ENCODE measurements at regions not wholly inside any gene's neighbourhood (a gene's known extent, or its start where the extent isn't known, plus 50 kb on each side); places are given as distances from the start of the nearest gene placed in this dataset.

GRCh38 chr5:97363577-97363976, 180.5 kb upstream of the RIOK2 start:
- ChIA-PET POLR2A (ENCODE audit: unreplicated experiment) (no interaction called here), CTCF (no interaction called here)
- no peak overlapping the region for H4K91ac ChIP-seq (ENCODE audit: insufficient read depth, low read depth, low read length)
- ATAC-seq (ENCODE audit: low read depth), result no peak
- H3K56ac ChIP-seq (ENCODE audit: extremely low read depth, insufficient read depth, low read length), result no peak overlapping the region
- no peak overlapping the region for H4K5ac ChIP-seq (ENCODE audit: low read depth, low read length)
- no peak overlapping the region for H3K4ac ChIP-seq (ENCODE audit: low read depth, low read length)
- H3K4me3 ChIP-seq (ENCODE audit: insufficient read depth, low read depth, low read length), result no peak overlapping the region
- H2AK5ac ChIP-seq (ENCODE audit: low read depth, low read length), result no peak overlapping the region
- no peaks in the 10 kb centered on the region for H3K79me1 ChIP-seq (ENCODE audit: low read depth in 1 of 2, low read length in 2 of 2)
- no peak overlapping the region for H2BK20ac ChIP-seq (ENCODE audit: low read depth, low read length)
- no peaks in the 10 kb centered on the region for H3K9me1 ChIP-seq (ENCODE audit: insufficient read depth, low read length)
- no peaks in the 10 kb centered on the region for H3K36me3 ChIP-seq (ENCODE audit: control insufficient read depth, insufficient read depth, low read length)
- H3K23ac ChIP-seq (ENCODE audit: low read depth, low read length), result no peak overlapping the region
- no peaks in the 10 kb centered on the region; the same call in 1 of the 2 replicates for H3K27me3 ChIP-seq (ENCODE audit: control insufficient read depth, insufficient read depth, low read length)
- no CpG with 5 or more reads among the region's 3 CpGs for WGBS, 2 experiments (ENCODE audit: extremely low coverage in 2 of 2, insufficient read length in 1 of 2)
- no peak overlapping the region for H4K8ac ChIP-seq (ENCODE audit: low read depth in 2 of 2, low read length in 2 of 2)
- no peak overlapping the region for H3K27ac ChIP-seq (ENCODE audit: insufficient read depth, low read length)
- no peaks in the 10 kb centered on the region for H4K20me1 ChIP-seq (ENCODE audit: insufficient read depth, low read length)
- dilution Hi-C loops (cut with HindIII; ENCODE audit: low sequenced_read_pairs, unreplicated experiment), result no loop called here
- no peak overlapping the region for H3K4me2 ChIP-seq (ENCODE audit: low read depth, low read length)
- in situ Hi-C loops (cut with MboI; ENCODE audit: low sequenced_read_pairs), result no loop called here
- no peak overlapping the region for H2BK120ac ChIP-seq (ENCODE audit: low read depth, low read length)
- DNase-seq, result no peak
- no peak overlapping the region for H2BK5ac ChIP-seq (ENCODE audit: low read depth, low read length, poor library complexity, severe bottlenecking)
- no peak overlapping the region for H3K14ac ChIP-seq (replicated peaks; ENCODE audit: low read depth, low read length)
- no peak overlapping the region for H2BK15ac ChIP-seq (ENCODE audit: low read depth, low read length)
- H2AK9ac ChIP-seq (replicated peaks; ENCODE audit: low read depth, low read length, poor library complexity), result no peak overlapping the region
- no TSS peak for BruUV-seq (replicated peaks)
- H2AFZ ChIP-seq (replicated peaks; ENCODE audit: low read length, poor library complexity), result no peak overlapping the region
- no peak overlapping the region for H3K9ac ChIP-seq (ENCODE audit: low read depth, low read length)
- TF ChIP-seq FOS (IDR thresholded peaks at IDR 0.05; ENCODE audit: low read depth, low read length), result no peak
- no peak for TF ChIP-seq SMC3 (IDR thresholded peaks at IDR 0.05; ENCODE audit: low read depth, low read length)
- TF ChIP-seq CEBPB (IDR thresholded peaks at IDR 0.05; ENCODE audit: low read depth, low read length), result no peak
- no peak for TF ChIP-seq NFE2L2 (IDR thresholded peaks at IDR 0.05; ENCODE audit: low read depth, low read length)
- TF ChIP-seq MAFK (IDR thresholded peaks at IDR 0.05; ENCODE audit: low read depth, low read length), result no peak
- no peak for TF ChIP-seq CTCF (conservative IDR thresholded peaks at IDR 0.05; ENCODE audit: low read depth, low read length)
- TF ChIP-seq USF2 (IDR thresholded peaks at IDR 0.05; ENCODE audit: low read depth, low read length), result no peak
- no peak for TF ChIP-seq CHD1 (IDR thresholded peaks at IDR 0.05; ENCODE audit: low read depth, low read length)
- no peak for TF ChIP-seq MAZ (IDR thresholded peaks at IDR 0.05; ENCODE audit: borderline replicate concordance, low read depth, low read length)
- no peak for TF ChIP-seq BHLHE40 (IDR thresholded peaks at IDR 0.05; ENCODE audit: low read depth, low read length)
- TF ChIP-seq POLR2A (IDR thresholded peaks at IDR 0.05; ENCODE audit: low read depth, low read length), result no peak
- TF ChIP-seq RCOR1 (IDR thresholded peaks at IDR 0.05; ENCODE audit: insufficient replicate concordance, low read length), result no peak
- no peak for TF ChIP-seq RFX5 (IDR thresholded peaks at IDR 0.05; ENCODE audit: low read depth, low read length)
- no peak for TF ChIP-seq ELK1 (IDR thresholded peaks at IDR 0.05; ENCODE audit: borderline replicate concordance, low read depth, low read length)
- intact Hi-C loops (cut with micrococcal nuclease), result loop anchor here (5.0 kb wide), 1 partner anchor 391 kb away; no protein-coding TSS in a partner anchor
- no peaks in the 10 kb centered on the region; the same call in 1 of the 2 replicates for H3K9me3 ChIP-seq (ENCODE audit: control insufficient read depth, insufficient read depth, low read length)
- H3K4me1 ChIP-seq (ENCODE audit: control insufficient read depth, insufficient read depth, low read length), result no peaks in the 10 kb centered on the region
- H3K18ac ChIP-seq (ENCODE audit: low read depth, low read length), result no peak overlapping the region
